ENCODE measurements at regions not wholly inside any gene's neighbourhood (a gene's known extent, or its start where the extent isn't known, plus 50 kb on each side); places are given as distances from the start of the nearest gene placed in this dataset.
A peak's percentile ranks its signal among the peaks of the same experiment; 100 is the strongest.

DNA sequence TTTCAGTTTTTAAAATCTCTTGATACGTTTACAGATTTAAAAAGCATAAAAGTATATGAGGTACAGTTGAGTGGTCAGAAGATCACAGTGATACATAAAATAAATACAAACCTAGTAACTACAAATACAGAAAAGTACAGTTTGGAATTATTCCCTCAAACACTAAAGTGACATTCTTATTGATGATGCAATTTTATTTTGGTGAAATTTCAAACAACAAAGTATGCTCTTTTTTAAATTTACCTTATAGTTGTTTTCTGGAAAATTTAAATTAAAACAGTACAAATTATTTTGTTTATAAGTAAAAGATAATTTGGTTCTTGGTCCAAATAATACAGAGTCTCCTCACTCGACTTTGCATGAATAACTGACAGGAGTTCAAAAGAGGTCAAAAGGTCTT lies 1305.1 kb upstream of the GJE1 start:
- DNase-seq (ENCODE audit: low read depth) = no peak
- TF ChIP-seq, protein P1, sequence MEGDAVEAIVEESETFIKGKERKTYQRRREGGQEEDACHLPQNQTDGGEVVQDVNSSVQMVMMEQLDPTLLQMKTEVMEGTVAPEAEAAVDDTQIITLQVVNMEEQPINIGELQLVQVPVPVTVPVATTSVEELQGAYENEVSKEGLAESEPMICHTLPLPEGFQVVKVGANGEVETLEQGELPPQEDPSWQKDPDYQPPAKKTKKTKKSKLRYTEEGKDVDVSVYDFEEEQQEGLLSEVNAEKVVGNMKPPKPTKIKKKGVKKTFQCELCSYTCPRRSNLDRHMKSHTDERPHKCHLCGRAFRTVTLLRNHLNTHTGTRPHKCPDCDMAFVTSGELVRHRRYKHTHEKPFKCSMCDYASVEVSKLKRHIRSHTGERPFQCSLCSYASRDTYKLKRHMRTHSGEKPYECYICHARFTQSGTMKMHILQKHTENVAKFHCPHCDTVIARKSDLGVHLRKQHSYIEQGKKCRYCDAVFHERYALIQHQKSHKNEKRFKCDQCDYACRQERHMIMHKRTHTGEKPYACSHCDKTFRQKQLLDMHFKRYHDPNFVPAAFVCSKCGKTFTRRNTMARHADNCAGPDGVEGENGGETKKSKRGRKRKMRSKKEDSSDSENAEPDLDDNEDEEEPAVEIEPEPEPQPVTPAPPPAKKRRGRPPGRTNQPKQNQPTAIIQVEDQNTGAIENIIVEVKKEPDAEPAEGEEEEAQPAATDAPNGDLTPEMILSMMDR (IDR thresholded peaks at IDR 0.05; ENCODE audit: insufficient read depth, low read depth, low read length, missing control alignments) = no peak
- no peak overlapping the region for H3K4me3 ChIP-seq (ENCODE audit: low read length)

DNA sequence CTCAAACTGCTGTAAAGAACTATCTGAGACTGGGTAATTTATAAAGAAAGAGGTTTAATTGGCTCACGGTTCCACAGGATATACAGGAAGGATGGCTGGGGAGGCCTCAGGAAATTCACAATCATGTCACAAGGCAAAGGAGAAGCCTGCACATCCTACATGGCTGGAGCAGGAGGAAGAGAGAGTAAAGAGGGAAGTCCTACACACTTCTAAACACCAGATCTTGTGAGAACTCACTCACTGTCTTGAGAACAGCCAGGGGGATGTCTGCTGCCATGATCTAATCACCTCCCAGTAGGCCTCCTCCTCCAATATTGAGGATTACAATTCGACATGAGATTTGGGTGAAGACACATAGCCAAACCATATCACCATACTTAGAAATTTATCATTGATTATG lies 1307.0 kb upstream of the GJE1 start:
- TF ChIP-seq, protein P1 (IDR thresholded peaks at IDR 0.05; ENCODE audit: insufficient read depth, low read depth, low read length, missing control alignments) = no peak
- DNase-seq (ENCODE audit: low read depth) = no peak
- no peak overlapping the region for H3K4me3 ChIP-seq (ENCODE audit: low read length)

DNA sequence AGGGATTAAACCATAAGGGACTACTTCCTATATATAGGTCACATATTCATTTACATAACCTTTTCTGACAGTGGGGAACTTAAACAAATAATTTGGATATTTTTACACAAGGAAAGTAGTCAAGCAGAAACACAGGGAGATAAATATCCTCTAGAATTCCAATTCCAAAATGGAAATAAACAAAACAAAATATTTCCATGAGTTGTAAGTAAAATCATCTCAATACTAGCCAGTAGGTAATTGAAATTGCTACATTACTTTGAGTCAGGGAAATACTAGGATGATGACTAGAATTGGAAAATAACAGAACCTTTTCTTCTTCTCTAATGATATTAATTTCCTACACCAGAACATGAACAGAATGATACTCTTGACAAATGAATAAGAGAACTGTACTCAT lies 1308.1 kb upstream of the GJE1 start:
- H3K4me3 ChIP-seq (ENCODE audit: low read length) = no peak overlapping the region
- DNase-seq (ENCODE audit: low read depth) = no peak
- TF ChIP-seq, protein P1 (IDR thresholded peaks at IDR 0.05; ENCODE audit: insufficient read depth, low read depth, low read length, missing control alignments) = no peak

DNA sequence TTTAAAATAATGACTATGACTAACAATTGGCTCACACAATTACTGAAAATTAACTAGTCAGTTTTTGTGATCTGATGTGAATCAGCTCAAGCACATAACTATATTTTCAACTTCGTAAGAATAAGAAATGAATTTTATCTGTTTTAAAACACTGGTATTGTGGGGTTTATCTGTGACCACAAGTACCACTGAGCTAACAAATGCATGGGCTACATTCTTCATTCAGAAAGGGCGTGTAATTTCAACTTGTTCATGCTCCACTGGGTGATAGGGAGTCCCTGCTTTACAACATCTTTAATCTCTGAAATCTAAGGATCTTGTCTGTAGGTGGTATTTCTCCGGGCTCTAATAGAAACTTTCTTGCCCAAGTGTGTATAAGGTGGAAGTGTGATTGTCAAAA lies 1311.5 kb upstream of the GJE1 start:
- TF ChIP-seq, protein P1 (IDR thresholded peaks at IDR 0.05; ENCODE audit: insufficient read depth, low read depth, low read length, missing control alignments) = no peak
- DNase-seq (ENCODE audit: low read depth) = no peak
- H3K4me3 ChIP-seq (ENCODE audit: low read length) = no peak overlapping the region

DNA sequence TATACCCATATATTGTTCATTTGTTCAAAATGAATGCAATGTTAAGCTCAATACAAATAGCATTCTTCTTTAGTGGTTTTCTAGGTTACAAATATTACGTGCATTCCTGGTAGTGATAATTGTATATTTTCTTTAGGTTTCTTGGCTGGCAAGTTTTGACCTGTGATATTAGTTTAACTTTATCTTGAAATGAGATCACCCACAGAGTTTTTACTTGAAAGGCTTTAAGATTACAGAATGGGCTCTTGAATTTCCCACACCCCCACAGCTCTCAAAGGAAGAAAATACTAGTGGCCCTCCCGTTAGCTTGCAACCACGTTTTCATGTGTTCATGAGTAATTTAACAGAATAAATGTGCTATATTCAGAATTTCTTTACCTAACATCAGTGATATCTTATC lies 1315.5 kb upstream of the GJE1 start:
- TF ChIP-seq, protein P1 (IDR thresholded peaks at IDR 0.05; ENCODE audit: insufficient read depth, low read depth, low read length, missing control alignments) = no peak
- no peak overlapping the region for H3K4me3 ChIP-seq (ENCODE audit: low read length)
- peak; percentile 7 for DNase-seq (ENCODE audit: low read depth)

DNA sequence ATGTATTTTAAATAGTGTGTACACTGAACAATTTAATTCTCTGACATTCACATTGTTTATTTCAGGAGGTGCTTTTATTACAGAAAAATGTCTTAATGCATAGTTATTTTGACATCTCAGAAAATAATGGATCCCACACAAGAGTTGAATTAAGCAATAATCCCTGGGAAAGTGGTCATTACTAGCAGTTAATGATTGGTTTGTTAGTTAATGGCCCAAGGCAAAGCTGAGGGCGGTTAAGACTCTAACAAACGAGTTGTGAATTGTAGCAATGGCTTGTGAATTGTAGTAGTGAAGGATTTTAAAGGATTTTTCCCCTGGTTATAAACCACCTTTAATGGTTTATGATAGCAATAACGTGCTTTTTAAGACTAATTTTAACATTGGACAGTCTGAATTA lies 1316.0 kb upstream of the GJE1 start:
- DNase-seq (ENCODE audit: low read depth) = no peak
- TF ChIP-seq, protein P1 (IDR thresholded peaks at IDR 0.05; ENCODE audit: insufficient read depth, low read depth, low read length, missing control alignments) = no peak
- H3K4me3 ChIP-seq (ENCODE audit: low read length) = no peak overlapping the region

DNA sequence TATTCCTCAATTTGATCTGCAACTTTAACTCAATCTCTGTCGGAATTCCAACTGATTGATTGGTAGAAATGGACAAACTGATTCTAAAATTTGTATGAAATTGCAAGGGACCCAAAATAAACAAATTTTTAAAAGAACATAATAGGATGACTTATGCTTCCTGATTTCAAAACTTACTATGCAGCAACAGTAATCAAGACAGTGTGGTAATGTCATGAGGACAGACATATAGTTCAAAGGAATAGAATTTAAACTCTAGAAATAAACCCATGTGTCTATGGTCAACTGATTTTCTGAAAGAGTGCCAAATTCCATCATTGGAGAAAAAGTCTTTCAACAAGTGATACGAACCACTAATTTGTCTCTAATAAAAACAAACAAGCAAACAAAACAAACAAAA lies 1320.1 kb upstream of the GJE1 start:
- DNase-seq (ENCODE audit: low read depth) = peak; percentile 15
- TF ChIP-seq, protein P1 (IDR thresholded peaks at IDR 0.05; ENCODE audit: insufficient read depth, low read depth, low read length, missing control alignments) = no peak
- no peak overlapping the region for H3K4me3 ChIP-seq (ENCODE audit: low read length)

All from epithelial cell of esophagus (primary cell).